ENCODE measurements at regions not wholly inside any gene's neighbourhood (a gene's known extent, or its start where the extent isn't known, plus 50 kb on each side); places are given as distances from the start of the nearest gene placed in this dataset.

DNA sequence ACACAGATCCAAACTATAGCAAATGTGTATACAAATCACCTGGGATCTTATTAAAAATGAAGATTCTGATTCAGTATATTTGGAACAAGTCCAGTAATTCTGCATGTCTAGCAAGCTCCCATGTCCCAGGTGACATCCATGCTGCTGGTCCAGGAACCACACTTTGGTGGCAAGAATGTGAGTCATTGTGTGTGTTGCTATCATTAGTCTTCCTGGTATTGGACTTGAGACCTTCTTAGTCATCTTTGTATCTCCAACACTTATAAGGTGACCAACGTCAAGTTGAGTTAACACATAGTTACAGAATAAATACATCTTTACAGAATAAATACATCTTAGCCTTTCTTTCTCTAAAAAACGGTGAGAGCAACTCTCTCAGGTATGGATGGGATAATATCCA, 107.9 kb upstream of the NDUFV2 start:
- ATAC-seq (ENCODE audit: insufficient read depth, low read depth) (no peak), DNase-seq (no peak)
- Histone ChIP-seq H3K36me3 (ENCODE audit: insufficient read depth, low read length) (no peaks in the 10 kb centered on the region), H3K79me2 (ENCODE audit: insufficient read depth, low read length) (no peaks in the 10 kb centered on the region), H3K9me3 (ENCODE audit: insufficient read depth, low read length, severe bottlenecking) (no peaks in the 10 kb centered on the region), H3K27me3 (ENCODE audit: insufficient read depth, low read length, poor library complexity) (no peaks in the 10 kb centered on the region), H3K9ac (ENCODE audit: low read depth, low read length) (no peak overlapping the region), H3K4me2 (ENCODE audit: insufficient read depth, low read length) (no peak overlapping the region), H3K4me3 (ENCODE audit: low read depth in 1 of 2, low read length in 2 of 2) (no peak overlapping the region), H3K27ac (ENCODE audit: low read length) (no peak overlapping the region), H2AFZ (ENCODE audit: low read depth, low read length) (no peak overlapping the region), H4K20me1 (ENCODE audit: insufficient read depth, low read length) (no peaks in the 10 kb centered on the region), H3K4me1 (ENCODE audit: insufficient read depth, low read length) (no peaks in the 10 kb centered on the region)
- TF ChIP-seq, protein P1, sequence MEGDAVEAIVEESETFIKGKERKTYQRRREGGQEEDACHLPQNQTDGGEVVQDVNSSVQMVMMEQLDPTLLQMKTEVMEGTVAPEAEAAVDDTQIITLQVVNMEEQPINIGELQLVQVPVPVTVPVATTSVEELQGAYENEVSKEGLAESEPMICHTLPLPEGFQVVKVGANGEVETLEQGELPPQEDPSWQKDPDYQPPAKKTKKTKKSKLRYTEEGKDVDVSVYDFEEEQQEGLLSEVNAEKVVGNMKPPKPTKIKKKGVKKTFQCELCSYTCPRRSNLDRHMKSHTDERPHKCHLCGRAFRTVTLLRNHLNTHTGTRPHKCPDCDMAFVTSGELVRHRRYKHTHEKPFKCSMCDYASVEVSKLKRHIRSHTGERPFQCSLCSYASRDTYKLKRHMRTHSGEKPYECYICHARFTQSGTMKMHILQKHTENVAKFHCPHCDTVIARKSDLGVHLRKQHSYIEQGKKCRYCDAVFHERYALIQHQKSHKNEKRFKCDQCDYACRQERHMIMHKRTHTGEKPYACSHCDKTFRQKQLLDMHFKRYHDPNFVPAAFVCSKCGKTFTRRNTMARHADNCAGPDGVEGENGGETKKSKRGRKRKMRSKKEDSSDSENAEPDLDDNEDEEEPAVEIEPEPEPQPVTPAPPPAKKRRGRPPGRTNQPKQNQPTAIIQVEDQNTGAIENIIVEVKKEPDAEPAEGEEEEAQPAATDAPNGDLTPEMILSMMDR (IDR thresholded peaks at IDR 0.05; ENCODE audit: borderline replicate concordance, extremely low read depth, low read length, poor library complexity, severe bottlenecking), result no peak
- TF ChIP-seq EZH2 (IDR thresholded peaks at IDR 0.05; ENCODE audit: borderline replicate concordance, low read depth, low read length, severe bottlenecking), result no peak

- Histone ChIP-seq H2AFZ (ENCODE audit: low read depth, low read length) (no peak overlapping the region), H3K4me3 (ENCODE audit: low read depth in 1 of 2, low read length in 2 of 2) (no peak overlapping the region), H4K20me1 (ENCODE audit: insufficient read depth, low read length) (no peaks in the 10 kb centered on the region), H3K27ac (ENCODE audit: low read length) (no peak overlapping the region), H3K79me2 (ENCODE audit: insufficient read depth, low read length) (no peaks in the 10 kb centered on the region), H3K4me1 (ENCODE audit: insufficient read depth, low read length) (no peaks in the 10 kb centered on the region), H3K4me2 (ENCODE audit: insufficient read depth, low read length) (no peak overlapping the region), H3K36me3 (ENCODE audit: insufficient read depth, low read length) (no peaks in the 10 kb centered on the region), H3K9me3 (ENCODE audit: insufficient read depth, low read length, severe bottlenecking) (no peaks in the 10 kb centered on the region), H3K9ac (ENCODE audit: low read depth, low read length) (no peak overlapping the region), H3K27me3 (ENCODE audit: insufficient read depth, low read length, poor library complexity) (no peaks in the 10 kb centered on the region)
- ATAC-seq (ENCODE audit: insufficient read depth, low read depth) (no peak), DNase-seq (no peak)
- TF ChIP-seq, protein P1 (IDR thresholded peaks at IDR 0.05; ENCODE audit: borderline replicate concordance, extremely low read depth, low read length, poor library complexity, severe bottlenecking), result no peak
- TF ChIP-seq EZH2 (IDR thresholded peaks at IDR 0.05; ENCODE audit: borderline replicate concordance, low read depth, low read length, severe bottlenecking), result no peak
These were observed 107.4 kb upstream of the NDUFV2 start for GRCh38 chr18:8995096-8995495.

DNA sequence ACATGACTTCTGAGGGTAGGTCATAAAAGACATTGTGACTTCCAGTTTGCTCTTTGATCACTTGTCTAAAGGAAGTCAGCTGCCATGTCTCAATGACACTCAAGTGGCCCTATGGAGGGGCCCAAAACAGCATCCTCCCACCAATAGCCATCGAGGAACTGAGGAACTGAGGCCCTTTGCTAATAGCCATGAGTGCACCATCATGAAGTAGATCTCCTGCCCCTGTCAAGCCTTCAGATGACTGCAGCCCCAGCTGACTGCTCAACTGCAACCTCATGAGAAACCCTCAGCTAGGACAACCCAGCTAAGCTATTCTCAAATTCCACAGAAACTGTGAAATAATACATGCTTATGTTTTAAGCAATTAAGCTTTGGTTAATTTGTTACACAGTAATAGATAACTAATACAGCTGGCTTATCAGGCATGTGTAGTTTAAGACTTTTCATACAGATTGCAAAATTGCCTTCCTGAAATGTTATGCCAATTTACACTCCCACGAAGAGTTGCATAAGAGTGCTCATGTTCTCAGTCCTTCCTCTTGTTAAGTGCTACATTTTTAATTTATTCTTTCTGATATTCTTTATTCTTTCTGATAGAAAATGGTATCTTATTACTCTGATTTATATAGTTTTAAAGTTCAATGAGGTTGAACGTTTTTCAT, 105.6 kb upstream of the NDUFV2 start:
- Histone ChIP-seq H2AFZ (ENCODE audit: low read depth, low read length) (no peak overlapping the region), H3K27me3 (ENCODE audit: insufficient read depth, low read length, poor library complexity) (no peaks in the 10 kb centered on the region), H3K9ac (ENCODE audit: low read depth, low read length) (no peak overlapping the region), H3K9me3 (ENCODE audit: insufficient read depth, low read length, severe bottlenecking) (no peaks in the 10 kb centered on the region), H3K36me3 (ENCODE audit: insufficient read depth, low read length) (no peaks in the 10 kb centered on the region), H3K79me2 (ENCODE audit: insufficient read depth, low read length) (no peaks in the 10 kb centered on the region), H3K4me1 (ENCODE audit: insufficient read depth, low read length) (no peaks in the 10 kb centered on the region), H3K4me2 (ENCODE audit: insufficient read depth, low read length) (no peak overlapping the region), H4K20me1 (ENCODE audit: insufficient read depth, low read length) (no peaks in the 10 kb centered on the region), H3K27ac (ENCODE audit: low read length) (no peak overlapping the region), H3K4me3 (ENCODE audit: low read depth in 1 of 2, low read length in 2 of 2) (no peak overlapping the region)
- TF ChIP-seq, protein P1 (IDR thresholded peaks at IDR 0.05; ENCODE audit: borderline replicate concordance, extremely low read depth, low read length, poor library complexity, severe bottlenecking), result no peak
- no peak for TF ChIP-seq EZH2 (IDR thresholded peaks at IDR 0.05; ENCODE audit: borderline replicate concordance, low read depth, low read length, severe bottlenecking)
- DNase-seq (no peak), ATAC-seq (ENCODE audit: insufficient read depth, low read depth) (no peak)

Data from DND-41 (cell line).